GM12872 (cell line): ENCODE measurements at regions not wholly inside any gene's neighbourhood (a gene's known extent, or its start where the extent isn't known, plus 50 kb on each side); places are given as distances from the start of the nearest gene placed in this dataset.

Source experiments
- CTCF ChIP-seq: IDR thresholded peaks from 3 replicates; pipeline ENCODE4 v1.5.1; 2011; ENCODE audit warnings: low read depth, mild to moderate bottlenecking, low read length, moderate library complexity; ENCODE audit not compliant: insufficient read depth

- TF ChIP-seq CTCF: no peak
Measured at GRCh38 chr4:31580843-31581242, 860.7 kb downstream of the PCDH7 start.

- no peak for TF ChIP-seq CTCF
Measured at GRCh38 chr4:31585503-31585902, 865.3 kb downstream of the PCDH7 start.

GRCh38 chr4:31592293-31592692 is 872.1 kb downstream of the PCDH7 start:
- no peak for TF ChIP-seq CTCF

GRCh38 chr4:31595496-31595895 is 875.3 kb downstream of the PCDH7 start:
- no peak for TF ChIP-seq CTCF

- TF ChIP-seq CTCF: no peak
Measured at GRCh38 chr4:31598639-31599038, 878.5 kb downstream of the PCDH7 start.

GRCh38 chr4:31601793-31602192 is 881.6 kb downstream of the PCDH7 start:
- no peak for TF ChIP-seq CTCF

- no peak for TF ChIP-seq CTCF
Measured at GRCh38 chr4:31613946-31614623, 893.9 kb downstream of the PCDH7 start.
